Testis (tissue), 2 donors: ENCODE measurements at regions not wholly inside any gene's neighbourhood (a gene's known extent, or its start where the extent isn't known, plus 50 kb on each side); places are given as distances from the start of the nearest gene placed in this dataset.

Source experiments
- POLR2A ChIP-seq: fragments of 450-650 bp; IDR thresholded peaks from one replicate; pipeline ENCODE4 v1.6.1; 2017; ENCODE audit warnings: antibody characterized with exemption, mild to moderate bottlenecking, moderate library complexity
- TF ChIP-seq, protein P1 (sequence below), 3 experiments: fragments of 450-650 bp in 2 of 3; fragments of 200-600 bp in 1 of 3; sonication (generic) in 1 of 3; IDR thresholded peaks; one replicate each; pipeline ENCODE4 v1.5.1; 2016 to 2019; ENCODE audit warnings: antibody characterized with exemption in 3 of 3, mild to moderate bottlenecking in 2 of 3, moderate library complexity in 1 of 3

DNA sequence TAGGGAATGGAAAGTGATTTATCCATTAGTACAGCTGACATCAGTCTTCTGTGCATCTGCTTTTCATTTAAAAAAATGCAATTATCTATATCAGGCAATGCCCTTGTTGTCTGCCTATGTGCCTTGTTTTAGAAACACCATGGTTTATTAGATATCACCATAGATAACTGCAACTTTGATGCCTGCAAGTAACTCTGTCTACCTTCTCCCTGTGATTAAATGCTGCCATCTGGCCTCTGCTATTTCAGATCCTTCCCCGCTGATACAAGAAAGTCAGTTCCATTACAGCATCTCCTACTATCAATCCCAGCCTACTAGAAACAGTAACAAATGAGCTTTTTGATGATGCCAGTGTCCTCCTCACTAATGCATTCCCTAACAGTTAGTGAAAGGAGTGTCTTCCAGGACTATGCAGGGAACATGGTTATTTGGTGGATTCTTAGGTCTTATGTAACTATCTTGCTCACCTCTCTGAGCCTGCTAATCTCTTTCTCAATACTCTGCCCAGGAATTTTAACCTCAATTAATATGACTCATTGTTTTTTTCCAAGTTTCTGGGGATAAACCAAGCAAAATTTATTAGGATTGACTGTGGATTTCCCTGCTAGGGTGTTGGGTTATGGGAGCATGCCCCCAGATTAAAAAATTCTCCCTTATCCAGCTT is 444.9 kb downstream of the RAPGEF2 start:
- no peak for TF ChIP-seq POLR2A
- TF ChIP-seq, protein P1, sequence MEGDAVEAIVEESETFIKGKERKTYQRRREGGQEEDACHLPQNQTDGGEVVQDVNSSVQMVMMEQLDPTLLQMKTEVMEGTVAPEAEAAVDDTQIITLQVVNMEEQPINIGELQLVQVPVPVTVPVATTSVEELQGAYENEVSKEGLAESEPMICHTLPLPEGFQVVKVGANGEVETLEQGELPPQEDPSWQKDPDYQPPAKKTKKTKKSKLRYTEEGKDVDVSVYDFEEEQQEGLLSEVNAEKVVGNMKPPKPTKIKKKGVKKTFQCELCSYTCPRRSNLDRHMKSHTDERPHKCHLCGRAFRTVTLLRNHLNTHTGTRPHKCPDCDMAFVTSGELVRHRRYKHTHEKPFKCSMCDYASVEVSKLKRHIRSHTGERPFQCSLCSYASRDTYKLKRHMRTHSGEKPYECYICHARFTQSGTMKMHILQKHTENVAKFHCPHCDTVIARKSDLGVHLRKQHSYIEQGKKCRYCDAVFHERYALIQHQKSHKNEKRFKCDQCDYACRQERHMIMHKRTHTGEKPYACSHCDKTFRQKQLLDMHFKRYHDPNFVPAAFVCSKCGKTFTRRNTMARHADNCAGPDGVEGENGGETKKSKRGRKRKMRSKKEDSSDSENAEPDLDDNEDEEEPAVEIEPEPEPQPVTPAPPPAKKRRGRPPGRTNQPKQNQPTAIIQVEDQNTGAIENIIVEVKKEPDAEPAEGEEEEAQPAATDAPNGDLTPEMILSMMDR (IDR thresholded peaks at IDR 0.05): no peak
